Caco-2 (cell line): ENCODE measurements at regions not wholly inside any gene's neighbourhood (a gene's known extent, or its start where the extent isn't known, plus 50 kb on each side); places are given as distances from the start of the nearest gene placed in this dataset.
"Not testable (repeated sequence)": the region's sequence is repeated elsewhere in the genome, so short reads cannot be mapped to it uniquely, and the experiment has no call there.

Experiments
- BruUV-seq: library from RNA; stranded (reverse); fragments of 400-500 nt; replicated peaks from 2 replicates; lab custom pipeline; 2021; lab: Mats Ljungman, UMichigan
- CTCF ChIA-PET: fragments of 300-600 bp; sonication (Branson Sonifier 250); formaldehyde crosslinking; loops from one replicate; lab custom pipeline; 2022; ENCODE audit warnings: antibody characterized with exemption; lab: Charles Lee
- POLR2A ChIA-PET: fragments of 300-600 bp; sonication (Branson Sonifier 250); formaldehyde crosslinking; loops from one replicate; lab custom pipeline; 2022; ENCODE audit warnings: antibody characterized with exemption; lab: Charles Lee
- DNase-seq, 2 experiments: peaks; one replicate each; pipeline versions ENCODE4 v3.0.0 to v3.0.0-alpha.2; 2020 to 2022
- H3K27me3 ChIP-seq: replicated peaks from 2 replicates; pipeline ENCODE4 v1.6.0; 2011; ENCODE audit warnings: low read length; ENCODE audit not compliant: control insufficient read depth, insufficient read depth
- H3K36me3 ChIP-seq: 2 replicates; pipeline ENCODE4 v1.5.1; 2011; ENCODE audit warnings: low read length; ENCODE audit not compliant: control insufficient read depth, insufficient read depth
- H3K4me1 ChIP-seq: fragments of 250-450 bp; sonication (Bioruptor Pico); 2 replicates; pipeline ENCODE4 v1.5.1; 2020; ENCODE audit warnings: mild to moderate bottlenecking
- H3K4me3 ChIP-seq: 2 replicates; pipeline ENCODE4 v1.5.1; 2011; ENCODE audit warnings: low read depth, mild to moderate bottlenecking, control low read depth, low read length
- H3K9me3 ChIP-seq: fragments of 250-450 bp; sonication (Bioruptor Pico); 2 replicates; pipeline ENCODE4 v1.5.1; 2020; ENCODE audit warnings: mild to moderate bottlenecking, moderate library complexity
- H3K27ac Mint-ChIP-seq: one replicate; pipeline ENCODE4 v1.8.0; 2022; ENCODE audit warnings: mixed read lengths; ENCODE audit not compliant: unreplicated experiment
- H3K27me3 Mint-ChIP-seq: one replicate; pipeline ENCODE4 v1.8.0; 2022; ENCODE audit warnings: mixed read lengths; ENCODE audit not compliant: insufficient read depth, unreplicated experiment
- H3K36me3 Mint-ChIP-seq: one replicate; pipeline ENCODE4 v1.8.0; 2022; ENCODE audit warnings: mild to moderate bottlenecking, mixed read lengths; ENCODE audit not compliant: insufficient read depth, unreplicated experiment
- H3K4me1 Mint-ChIP-seq: one replicate; pipeline ENCODE4 v1.8.0; 2022; ENCODE audit warnings: low read depth, mixed read lengths; ENCODE audit not compliant: unreplicated experiment
- H3K4me3 Mint-ChIP-seq: one replicate; pipeline ENCODE4 v1.8.0; 2022; ENCODE audit warnings: mild to moderate bottlenecking, moderate library complexity, mixed read lengths; ENCODE audit not compliant: unreplicated experiment
- H3K9me3 Mint-ChIP-seq: one replicate; pipeline ENCODE4 v1.8.0; 2022; ENCODE audit warnings: mixed read lengths; ENCODE audit not compliant: unreplicated experiment
- CTCF ChIP-seq, 2 experiments: fragments of 200-600 bp in 1 of 2; IDR thresholded peaks; 1 replicate in 1 of 2; 2 replicates in 1 of 2; pipeline versions ENCODE4 v1.5.1 to v1.8.0; 2011 to 2022; ENCODE audit warnings: antibody characterized with exemption in 1 of 2, control low read depth in 1 of 2, inconsistent platforms in 1 of 2, low read depth in 1 of 2, low read length in 1 of 2, mild to moderate bottlenecking in 1 of 2, moderate library complexity in 1 of 2; ENCODE audit not compliant: insufficient read depth in 1 of 2, severe bottlenecking in 1 of 2, unreplicated experiment in 1 of 2
- intact Hi-C: fragments of 100-400 bp; cut with micrococcal nuclease; formaldehyde crosslinking; loops from one replicate; pipeline ENCODE4 v1.10.0; 2022; ENCODE audit not compliant: unreplicated experiment

GRCh38 chr10:59047180-59047579, 129.3 kb upstream of the PHYHIPL start:
- CTCF ChIA-PET: interaction anchor here (0.8 to 0.9 kb wide), 2 partner anchors 15 to 20 kb away, joined by 3 read pairs; no protein-coding TSS in a partner anchor

GRCh38 chr10:59047957-59048618, 128.4 kb upstream of the PHYHIPL start:
- CTCF ChIA-PET: interaction anchor here (0.8 to 0.9 kb wide), 2 partner anchors 16 to 19 kb away, joined by 3 read pairs; no protein-coding TSS in a partner anchor
- no peak overlapping the region for H3K4me3 Mint-ChIP-seq

More at GRCh38 chr10:59047180-59047579, 129.3 kb upstream of the PHYHIPL start:
- Histone ChIP-seq H3K9me3 (peaks cover 18% of the 10 kb centered on the region), H3K36me3 (no peaks in the 10 kb centered on the region), H3K4me1 (0 out of 2 replicates have a peak, but pooled peaks cover 6% of the 10 kb centered on the region), H3K27me3 (no peaks in the 10 kb centered on the region), H3K4me3 (no peak overlapping the region)
- BruUV-seq: no TSS peak
- Mint-ChIP-seq H3K27me3 (no peaks in the 10 kb centered on the region), H3K4me1 (peaks cover 10% of the 10 kb centered on the region), H3K9me3 (peaks cover 35% of the 10 kb centered on the region), H3K4me3 (no peak overlapping the region), H3K27ac (no peak overlapping the region), H3K36me3 (no peaks in the 10 kb centered on the region)
- intact Hi-C loops: no loop called here
- POLR2A ChIA-PET: no interaction called here
- no peak for TF ChIP-seq CTCF (IDR thresholded peaks at IDR 0.05; ENCODE audit: insufficient read depth in 1 of 2, low read depth in 1 of 2, low read length in 1 of 2, severe bottlenecking in 1 of 2, unreplicated experiment in 1 of 2)
- no peak for DNase-seq

GRCh38 chr10:59053502-59053901, 122.9 kb upstream of the PHYHIPL start:
- peaks cover 54% of the 10 kb centered on the region for H3K9me3 Mint-ChIP-seq
- H3K36me3 ChIP-seq, POLR2A ChIA-PET: not testable (repeated sequence)

More at GRCh38 chr10:59047957-59048618, 128.4 kb upstream of the PHYHIPL start:
- intact Hi-C loops: no loop called here
- H3K9me3 Mint-ChIP-seq: peaks cover 37% of the 10 kb centered on the region
- no peaks in the 10 kb centered on the region for H3K27me3 Mint-ChIP-seq
- TF ChIP-seq CTCF (IDR thresholded peaks at IDR 0.05; ENCODE audit: insufficient read depth in 1 of 2, low read depth in 1 of 2, low read length in 1 of 2, severe bottlenecking in 1 of 2, unreplicated experiment in 1 of 2): no peak
- H3K36me3 ChIP-seq: no peaks in the 10 kb centered on the region
- DNase-seq: no peak
- peaks cover under 1% of the 10 kb centered on the region for H3K4me1 Mint-ChIP-seq
- no peaks in the 10 kb centered on the region for H3K27me3 ChIP-seq
- H3K4me1 ChIP-seq: 0 out of 2 replicates have a peak, but pooled peaks cover under 1% of the 10 kb centered on the region
- POLR2A ChIA-PET: no interaction called here
- H3K36me3 Mint-ChIP-seq: no peaks in the 10 kb centered on the region
- H3K4me3 ChIP-seq: no peak overlapping the region
- H3K27ac Mint-ChIP-seq: no peak overlapping the region
- no TSS peak for BruUV-seq
- peaks cover 21% of the 10 kb centered on the region for H3K9me3 ChIP-seq

More at GRCh38 chr10:59053502-59053901, 122.9 kb upstream of the PHYHIPL start:
- H3K4me1 ChIP-seq, BruUV-seq, H3K4me3 Mint-ChIP-seq, H3K4me3 ChIP-seq, H3K27ac Mint-ChIP-seq, H3K27me3 ChIP-seq, CTCF ChIA-PET, H3K36me3 Mint-ChIP-seq, H3K27me3 Mint-ChIP-seq, H3K4me1 Mint-ChIP-seq, intact Hi-C loops, DNase-seq: not testable (repeated sequence)
- H3K9me3 ChIP-seq: peaks cover 22% of the 10 kb centered on the region
